Activated CD8-positive, alpha-beta memory T cell treated with anti-CD3 and anti-CD28 coated beads, Interleukin-2, amount 50 U/mL, for 24 hours (primary cell): ENCODE measurements at regions not wholly inside any gene's neighbourhood (a gene's known extent, or its start where the extent isn't known, plus 50 kb on each side); places are given as distances from the start of the nearest gene placed in this dataset.

Source experiments
- DNase-seq: peaks from one replicate; pipeline ENCODE4 v3.0.0-alpha.2; 2020; ENCODE audit errors: extremely low read depth

- DNase-seq, result no peak
These were observed 509.5 kb upstream of the CELF2 start for GRCh38 chr10:10508211-10508610.

- DNase-seq, result no peak
These were observed 507.5 kb upstream of the CELF2 start for GRCh38 chr10:10510179-10510578.

- DNase-seq, result no peak
These were observed 504.6 kb upstream of the CELF2 start for GRCh38 chr10:10513067-10513466.

GRCh38 chr10:10513898-10514297 lies 503.8 kb upstream of the CELF2 start:
- no peak for DNase-seq

GRCh38 chr10:10514797-10515196 lies 502.9 kb upstream of the CELF2 start:
- no peak for DNase-seq

- no peak for DNase-seq
These were observed 502.0 kb upstream of the CELF2 start for GRCh38 chr10:10515479-10516204.

- DNase-seq, result no peak
These were observed 501.1 kb upstream of the CELF2 start for GRCh38 chr10:10516346-10517130.

GRCh38 chr10:10517866-10518265 lies 499.8 kb upstream of the CELF2 start:
- no peak for DNase-seq

GRCh38 chr10:10519674-10520073 lies 498.0 kb upstream of the CELF2 start:
- DNase-seq, result no peak

GRCh38 chr10:10520491-10521385 lies 496.9 kb upstream of the CELF2 start:
- no peak for DNase-seq

- no peak for DNase-seq
These were observed 490.8 kb upstream of the CELF2 start for GRCh38 chr10:10526846-10527245.

- DNase-seq, result no peak
These were observed 489.7 kb upstream of the CELF2 start for GRCh38 chr10:10527861-10528562.

GRCh38 chr10:10528563-10528910 lies 489.1 kb upstream of the CELF2 start:
- no peak for DNase-seq

- no peak for DNase-seq
These were observed 487.4 kb upstream of the CELF2 start for GRCh38 chr10:10530313-10530712.

GRCh38 chr10:10532236-10532635 lies 485.4 kb upstream of the CELF2 start:
- DNase-seq, result no peak

GRCh38 chr10:10532826-10533225 lies 484.8 kb upstream of the CELF2 start:
- no peak for DNase-seq

GRCh38 chr10:10533437-10533836 lies 484.2 kb upstream of the CELF2 start:
- DNase-seq, result no peak

GRCh38 chr10:10538326-10538725 lies 479.3 kb upstream of the CELF2 start:
- DNase-seq, result no peak

- no peak for DNase-seq
These were observed 477.3 kb upstream of the CELF2 start for GRCh38 chr10:10540398-10540797.

GRCh38 chr10:10542477-10542876 lies 475.2 kb upstream of the CELF2 start:
- DNase-seq, result no peak

- DNase-seq, result no peak
These were observed 472.8 kb upstream of the CELF2 start for GRCh38 chr10:10544890-10545289.

- no peak for DNase-seq
These were observed 471.9 kb upstream of the CELF2 start for GRCh38 chr10:10545771-10546170.
